ENCODE measurements at regions not wholly inside any gene's neighbourhood (a gene's known extent, or its start where the extent isn't known, plus 50 kb on each side); places are given as distances from the start of the nearest gene placed in this dataset.

- TF ChIP-seq, protein P1, sequence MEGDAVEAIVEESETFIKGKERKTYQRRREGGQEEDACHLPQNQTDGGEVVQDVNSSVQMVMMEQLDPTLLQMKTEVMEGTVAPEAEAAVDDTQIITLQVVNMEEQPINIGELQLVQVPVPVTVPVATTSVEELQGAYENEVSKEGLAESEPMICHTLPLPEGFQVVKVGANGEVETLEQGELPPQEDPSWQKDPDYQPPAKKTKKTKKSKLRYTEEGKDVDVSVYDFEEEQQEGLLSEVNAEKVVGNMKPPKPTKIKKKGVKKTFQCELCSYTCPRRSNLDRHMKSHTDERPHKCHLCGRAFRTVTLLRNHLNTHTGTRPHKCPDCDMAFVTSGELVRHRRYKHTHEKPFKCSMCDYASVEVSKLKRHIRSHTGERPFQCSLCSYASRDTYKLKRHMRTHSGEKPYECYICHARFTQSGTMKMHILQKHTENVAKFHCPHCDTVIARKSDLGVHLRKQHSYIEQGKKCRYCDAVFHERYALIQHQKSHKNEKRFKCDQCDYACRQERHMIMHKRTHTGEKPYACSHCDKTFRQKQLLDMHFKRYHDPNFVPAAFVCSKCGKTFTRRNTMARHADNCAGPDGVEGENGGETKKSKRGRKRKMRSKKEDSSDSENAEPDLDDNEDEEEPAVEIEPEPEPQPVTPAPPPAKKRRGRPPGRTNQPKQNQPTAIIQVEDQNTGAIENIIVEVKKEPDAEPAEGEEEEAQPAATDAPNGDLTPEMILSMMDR (IDR thresholded peaks at IDR 0.05; ENCODE audit: low read depth, low read length, poor library complexity, severe bottlenecking) = no peak
- no peak for TF ChIP-seq EZH2phosphoT487 (IDR thresholded peaks at IDR 0.05; ENCODE audit: borderline replicate concordance, low read length)
These were observed 452.1 kb upstream of the MPDZ start for GRCh38 chr9:13731637-13732036.

Measured in DOHH2 (cell line).